HG02798 (cell line): ENCODE measurements at regions not wholly inside any gene's neighbourhood (a gene's known extent, or its start where the extent isn't known, plus 50 kb on each side); places are given as distances from the start of the nearest gene placed in this dataset.

Experiments used
- ATAC-seq: cut with Tn5 transposase; IDR thresholded peaks from one replicate; pipeline ENCODE4 v1.9.1; 2021; ENCODE audit warnings: mild to moderate bottlenecking; ENCODE audit not compliant: unreplicated experiment, poor library complexity

DNA sequence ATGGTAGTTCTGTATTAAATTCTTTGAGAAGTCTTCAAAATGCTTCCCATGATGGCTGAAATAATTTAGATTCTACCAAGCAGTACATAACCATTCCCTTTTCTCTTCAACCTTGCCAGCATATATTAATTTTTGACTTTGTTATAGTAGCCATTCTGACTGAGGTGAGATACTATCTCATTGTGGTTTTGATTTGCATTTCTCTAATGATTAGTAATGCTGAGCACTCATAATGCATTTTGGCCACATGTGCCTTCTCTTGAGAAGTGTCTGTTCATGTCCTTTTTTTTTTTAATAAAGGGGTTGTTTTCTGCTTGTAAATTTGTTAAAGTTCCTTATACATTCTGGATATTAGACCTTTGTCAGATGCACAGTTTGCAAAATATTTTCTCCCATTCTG, 173.9 kb downstream of the CALCRL start:
- ATAC-seq = no peak

DNA sequence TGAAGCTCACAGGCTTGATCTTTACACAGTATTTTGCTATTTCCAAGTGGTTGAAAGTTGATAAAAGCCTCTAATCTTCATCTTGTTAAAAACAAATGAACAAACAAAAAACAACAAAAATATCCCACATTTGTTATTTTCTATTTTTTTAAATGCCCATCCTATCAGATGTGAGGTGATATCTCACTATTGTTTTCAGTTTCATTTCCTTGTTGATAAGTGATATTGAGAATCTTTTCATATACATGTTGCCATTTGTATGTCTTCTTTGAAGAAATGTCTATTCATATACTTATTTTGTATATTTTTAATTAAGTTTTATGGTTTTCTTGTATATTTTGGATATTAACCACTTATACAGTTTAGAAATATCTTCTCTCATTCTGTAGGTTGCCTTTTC, 175.8 kb downstream of the CALCRL start:
- ATAC-seq = no peak

DNA sequence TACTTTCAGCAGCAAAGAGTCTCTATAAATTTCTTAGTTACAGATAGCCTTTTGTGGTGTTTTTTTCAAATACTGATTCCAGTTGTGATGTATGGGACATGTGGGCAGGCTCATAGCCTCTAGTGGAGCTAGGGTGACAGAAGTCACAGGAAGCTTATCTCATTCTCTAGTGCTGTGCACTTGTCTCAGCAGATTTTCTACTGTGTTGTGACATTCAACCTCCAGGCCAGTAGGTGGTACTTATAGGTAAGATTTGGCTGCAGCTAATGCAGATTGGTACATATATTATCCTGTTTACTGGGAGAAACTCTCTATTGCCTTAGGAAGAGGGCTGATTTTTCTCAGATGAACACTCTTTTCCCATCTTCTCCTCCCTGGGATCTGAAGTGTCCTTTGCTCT, 176.2 kb downstream of the CALCRL start:
- no peak for ATAC-seq

DNA sequence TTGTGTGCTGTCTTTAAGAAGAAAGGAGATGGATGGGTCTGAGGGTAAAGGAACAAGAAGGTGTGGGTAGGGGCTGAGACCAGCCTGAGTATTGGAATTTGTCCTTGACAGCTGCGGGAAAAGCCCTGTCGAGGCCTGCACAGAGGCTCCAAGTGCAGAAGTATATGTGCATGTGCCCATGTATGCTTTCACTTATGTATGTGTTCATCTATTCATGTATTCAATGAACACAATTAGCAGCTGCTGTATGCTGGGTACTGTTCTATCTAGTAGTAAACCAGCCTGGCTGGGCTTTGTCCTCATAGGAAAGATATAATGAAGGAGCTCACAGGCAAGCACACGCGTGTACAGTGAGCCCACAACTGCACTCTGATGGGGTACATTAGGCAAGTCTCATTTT, 181.4 kb downstream of the CALCRL start:
- no peak for ATAC-seq

DNA sequence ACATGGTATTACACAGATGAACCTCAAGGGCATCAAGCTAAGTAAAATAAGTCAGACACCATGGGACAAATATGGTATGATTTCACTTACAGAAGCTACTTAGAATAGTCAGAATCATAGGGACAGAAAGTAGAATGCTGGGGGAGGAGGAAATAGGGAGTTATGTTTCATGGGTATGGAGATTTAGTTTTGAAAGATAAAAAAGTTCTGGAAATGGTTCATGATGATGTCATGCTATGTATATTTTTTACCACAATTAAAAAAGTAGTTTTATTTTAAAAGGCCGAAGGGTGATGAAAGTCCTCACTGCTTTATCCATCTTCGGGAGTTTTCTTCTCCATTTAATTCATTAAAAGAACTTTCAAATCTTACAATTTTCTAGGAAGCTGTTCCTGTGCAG, 181.9 kb downstream of the CALCRL start:
- ATAC-seq = no peak

DNA sequence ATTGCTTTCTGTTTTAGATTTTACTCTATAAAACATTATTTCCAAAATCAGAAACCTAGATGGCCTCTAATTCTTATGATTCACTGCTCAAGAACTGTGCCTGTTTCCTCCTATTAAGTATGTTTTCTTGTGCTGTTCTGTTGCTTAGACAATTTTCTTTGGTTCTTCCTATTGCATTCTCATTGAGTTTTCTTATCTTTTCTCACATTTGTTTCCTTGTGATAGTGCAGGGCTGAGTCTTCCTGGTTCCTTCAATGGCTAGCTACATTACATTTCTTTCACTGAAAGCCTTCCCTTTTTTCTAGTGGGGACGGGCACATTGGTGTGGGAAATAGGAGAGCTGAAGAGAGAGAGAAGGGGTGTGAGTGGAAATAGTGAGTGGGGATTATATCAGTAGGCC, 183.4 kb downstream of the CALCRL start:
- ATAC-seq = no peak

DNA sequence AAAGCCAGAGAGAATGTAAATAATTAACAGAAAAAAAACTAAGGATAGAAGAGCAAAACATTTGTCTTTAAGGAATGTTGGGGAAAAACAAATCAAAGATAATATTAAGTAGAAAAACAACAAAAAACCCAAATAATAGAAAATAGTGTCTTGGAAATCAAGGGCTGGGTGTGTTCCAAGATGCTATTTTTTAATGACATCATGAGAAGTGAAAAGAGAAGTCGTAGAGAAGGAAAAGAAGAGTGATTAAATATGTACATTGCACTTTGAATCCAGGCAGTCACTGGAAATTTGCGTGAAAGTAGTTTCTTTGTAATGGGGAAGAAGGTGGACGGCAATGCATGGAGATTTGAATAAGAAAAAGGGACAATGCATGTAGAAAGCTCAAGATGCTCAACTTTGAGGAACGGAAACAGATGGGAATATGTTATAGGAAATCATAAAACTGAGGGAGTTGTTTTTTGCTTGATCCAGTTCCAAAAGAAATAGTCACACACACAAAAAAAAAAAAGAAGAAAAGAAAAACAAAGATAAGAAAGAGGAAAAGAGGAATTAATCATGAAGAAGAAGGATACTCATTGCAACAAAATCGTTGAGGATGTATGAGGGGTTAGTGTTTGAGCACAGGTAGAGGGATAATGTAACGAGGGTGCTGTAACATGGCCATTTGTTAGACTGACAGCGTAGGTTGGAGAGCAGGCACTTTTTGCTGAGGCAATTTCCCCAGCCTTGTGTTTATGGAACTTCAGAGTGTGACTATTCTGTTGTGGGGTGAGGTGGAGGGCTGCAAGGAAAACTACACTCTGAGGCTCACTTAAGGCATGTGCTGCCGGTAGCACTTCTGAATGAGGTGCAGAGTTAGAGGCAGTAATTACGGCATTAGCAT, 184.1 kb downstream of the CALCRL start:
- no peak for ATAC-seq

DNA sequence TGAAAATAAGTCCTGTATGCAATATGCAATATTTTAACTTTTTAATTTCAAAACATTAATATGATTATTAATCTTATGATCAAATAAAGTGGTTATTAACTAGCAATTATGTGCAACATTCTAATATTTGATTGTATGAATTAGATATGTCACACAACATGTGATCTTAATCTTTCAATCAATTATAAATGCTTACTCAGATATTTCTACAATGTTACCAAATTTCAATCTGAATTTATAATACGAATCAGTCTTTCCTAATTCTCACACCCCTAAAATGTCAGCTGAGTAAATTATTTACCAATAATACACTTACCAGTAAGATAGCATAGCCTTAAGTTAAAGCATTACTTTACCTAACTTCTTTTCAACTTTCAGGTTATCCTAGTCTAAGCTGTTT, 186.3 kb downstream of the CALCRL start:
- ATAC-seq = no peak

DNA sequence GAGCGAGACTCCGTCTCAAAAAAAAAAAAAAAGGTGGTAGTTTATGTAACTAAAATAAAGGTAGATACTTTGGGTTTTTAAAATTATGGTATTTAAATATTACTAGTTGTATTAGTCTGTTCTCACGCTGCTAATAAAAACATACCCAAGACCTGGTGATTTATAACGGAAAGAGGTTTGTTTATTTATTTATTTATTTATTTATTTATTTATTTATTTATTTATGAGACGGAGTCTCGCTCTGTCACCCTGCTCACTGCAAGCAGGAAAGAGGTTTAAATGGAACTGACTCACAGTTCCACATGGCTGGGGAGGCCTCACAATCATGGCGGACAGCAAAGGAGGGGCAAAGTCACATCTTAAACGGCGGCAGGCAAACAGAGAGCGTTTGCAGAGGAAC, 196.0 kb downstream of the CALCRL start:
- ATAC-seq = no peak

DNA sequence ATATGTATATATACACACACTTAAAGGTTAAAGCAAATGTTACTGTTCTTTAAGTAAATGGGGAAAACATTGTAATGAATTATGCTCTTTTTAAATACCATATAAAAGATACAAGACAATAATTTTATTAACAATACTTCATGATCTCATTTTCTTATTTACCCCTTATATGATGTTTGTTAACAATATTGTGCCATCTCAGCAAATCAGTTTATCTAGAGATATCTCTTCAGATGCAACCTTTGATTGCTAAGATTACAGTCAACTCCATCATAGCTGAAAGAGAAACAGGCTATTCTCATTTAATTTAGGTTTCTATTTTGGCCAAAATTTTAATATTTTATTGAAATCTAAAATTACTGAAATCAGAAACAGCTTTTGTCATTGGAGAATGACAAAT, 197.9 kb downstream of the CALCRL start:
- no peak for ATAC-seq

DNA sequence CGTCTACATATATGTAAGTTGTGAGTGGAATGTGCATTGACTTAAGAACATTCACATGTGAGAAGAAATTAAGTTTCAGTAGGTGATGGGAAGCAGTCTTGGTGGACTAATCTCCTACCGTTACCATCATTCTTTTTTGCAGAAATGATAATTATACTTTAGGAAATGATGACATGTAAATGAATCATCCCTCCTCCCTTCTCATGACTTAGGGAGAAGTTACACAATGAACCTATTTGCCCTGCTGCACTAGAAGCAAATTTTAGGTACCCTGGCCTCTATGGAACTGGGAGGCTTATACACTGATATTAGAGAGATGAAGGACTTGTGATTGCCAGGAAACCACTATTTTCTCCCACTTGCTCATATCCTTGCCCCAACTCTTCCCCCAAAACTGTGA, 214.2 kb downstream of the CALCRL start:
- ATAC-seq = no peak

DNA sequence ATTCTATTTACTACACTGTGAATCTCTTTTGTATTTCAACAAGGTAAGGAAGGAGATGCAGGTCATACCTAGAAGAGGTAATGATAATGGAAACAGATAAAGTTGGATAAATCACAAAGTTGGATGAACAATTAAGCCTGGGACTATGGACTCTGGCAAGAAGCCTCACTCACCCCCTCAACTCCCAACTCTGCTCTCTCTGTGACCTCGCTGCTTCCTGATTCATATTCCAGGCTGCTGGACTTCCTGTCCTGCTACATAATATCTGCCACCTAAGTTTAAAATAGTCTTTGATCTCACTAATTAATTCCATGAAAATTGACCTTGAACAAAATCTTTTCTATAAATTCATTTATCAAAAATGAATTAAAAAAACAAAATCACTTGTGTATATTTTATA, 215.3 kb downstream of the CALCRL start:
- ATAC-seq = no peak

DNA sequence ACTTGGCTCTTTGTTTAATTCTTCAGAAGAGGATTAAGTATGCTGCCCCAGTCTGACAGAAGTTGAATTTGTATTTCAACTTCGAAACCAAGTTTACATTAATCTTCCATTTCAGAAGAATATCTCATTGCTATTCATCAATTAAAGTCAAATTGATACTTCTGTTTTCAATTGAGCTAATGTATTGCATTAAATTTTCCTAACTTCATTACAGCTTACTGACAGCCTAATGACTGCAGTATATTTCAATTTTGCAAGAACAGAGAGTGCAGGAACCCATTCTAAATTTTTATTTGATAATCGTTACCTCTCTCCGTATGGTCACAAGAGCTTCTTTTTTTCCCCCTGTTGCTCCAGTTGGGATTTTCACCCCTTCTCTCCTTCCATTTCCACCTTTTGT, 218.0 kb downstream of the CALCRL start:
- ATAC-seq = no peak

DNA sequence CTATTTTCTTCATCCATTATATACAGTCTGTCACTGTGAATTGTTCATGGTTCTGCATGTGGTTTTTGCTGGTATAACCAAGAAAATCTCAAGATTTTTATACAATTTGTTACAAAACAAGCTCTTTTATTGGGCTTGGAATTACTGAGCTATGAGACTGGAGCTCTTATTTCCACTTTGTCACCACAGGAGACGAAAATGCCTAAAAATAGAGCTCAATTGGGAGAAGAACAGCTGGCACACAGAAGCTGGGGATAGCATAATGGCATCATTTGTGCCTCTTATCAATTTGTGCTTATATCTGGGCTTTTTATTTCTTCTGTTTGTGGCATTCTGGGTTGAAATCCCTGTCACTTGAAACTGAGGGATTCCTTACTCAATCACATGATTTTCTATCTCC, 219.1 kb downstream of the CALCRL start:
- no peak for ATAC-seq

DNA sequence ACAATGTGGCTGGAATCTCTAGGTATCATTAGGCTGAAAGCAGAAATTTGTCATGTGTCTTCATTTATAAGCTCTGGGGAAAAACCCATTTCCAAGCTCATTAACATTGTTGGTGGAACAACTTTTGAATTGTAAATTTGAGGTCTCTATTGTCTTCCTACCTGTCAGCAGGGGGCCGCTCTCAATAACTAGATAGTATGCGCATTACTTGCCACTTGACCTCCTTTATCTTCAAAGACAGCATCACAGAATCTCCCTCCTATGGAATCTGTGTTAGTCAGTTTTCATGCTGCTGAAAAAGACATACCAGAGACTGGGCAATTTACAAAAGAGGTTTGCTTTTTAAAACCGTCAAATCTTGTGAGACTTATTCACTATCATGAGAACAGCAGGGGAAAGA, 223.1 kb downstream of the CALCRL start:
- ATAC-seq = no peak

DNA sequence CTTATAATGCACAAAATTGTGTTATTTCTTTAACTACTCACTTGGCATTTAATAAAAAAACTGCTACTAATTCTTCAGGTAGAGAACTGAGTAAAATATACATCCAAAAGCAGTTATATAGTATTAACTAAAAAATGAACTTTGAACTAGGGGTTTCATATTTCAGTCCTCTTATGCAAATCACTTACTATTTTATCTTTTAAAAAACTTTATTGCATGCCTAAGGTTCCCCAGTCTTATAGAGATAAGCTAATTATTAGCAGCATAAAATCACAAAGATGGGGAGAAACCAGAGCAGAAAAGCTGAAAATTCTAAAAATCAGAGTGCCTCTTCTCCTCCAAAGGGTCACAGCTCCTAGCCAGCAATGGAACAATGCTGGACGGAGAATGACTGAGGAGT, 228.0 kb downstream of the CALCRL start:
- no peak for ATAC-seq

DNA sequence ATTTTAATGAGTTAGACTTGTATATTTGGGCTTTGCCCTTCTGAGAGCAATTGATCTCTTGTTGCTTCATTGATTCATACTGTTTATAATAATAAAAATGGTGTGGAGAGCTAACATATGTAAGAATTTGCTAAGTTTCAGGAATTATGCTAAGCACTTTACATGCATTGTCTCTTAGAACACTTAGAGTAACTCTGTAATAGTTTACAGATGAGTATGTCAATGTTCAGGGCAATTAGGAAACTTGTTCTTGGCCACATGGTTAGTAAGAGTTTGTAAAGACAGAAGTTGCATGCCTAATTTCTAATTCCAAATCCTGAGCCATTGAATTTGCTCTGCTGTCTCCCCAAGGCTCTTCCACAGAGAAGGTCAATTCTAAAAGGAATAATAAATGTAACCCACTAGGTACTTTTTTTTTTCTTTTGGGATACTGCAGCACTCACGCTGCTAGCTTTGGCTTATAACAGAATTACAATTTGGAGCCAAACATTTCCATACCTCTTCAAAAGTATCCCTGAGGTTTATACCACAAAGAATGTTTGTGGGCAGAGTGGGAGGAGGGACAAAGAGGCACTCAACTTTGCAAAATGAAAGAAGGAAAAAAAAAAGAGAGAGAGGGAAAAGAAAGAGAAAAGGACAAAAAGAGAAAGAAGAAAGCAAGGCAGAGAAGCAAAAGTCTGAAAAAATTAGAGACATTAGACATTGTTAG, 232.4 kb downstream of the CALCRL start:
- no peak for ATAC-seq

DNA sequence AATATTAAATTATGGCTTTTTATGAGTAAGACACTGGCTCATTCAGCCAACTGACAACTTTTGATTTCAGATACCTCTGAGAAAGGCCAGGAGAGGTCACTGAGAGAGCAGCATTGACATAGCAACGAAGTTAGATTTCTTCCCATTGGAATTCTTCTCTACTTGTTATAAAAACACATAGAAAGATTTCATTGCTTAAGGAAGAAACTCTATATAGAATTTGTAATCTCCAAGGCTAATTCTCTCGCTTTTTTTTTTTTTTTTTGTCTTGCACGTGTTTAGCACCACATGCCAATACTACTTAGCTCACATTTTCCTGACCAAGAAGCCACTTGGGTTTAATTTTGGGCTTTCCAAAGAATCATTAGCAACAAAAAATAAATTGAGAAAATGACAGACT, 233.7 kb downstream of the CALCRL start:
- ATAC-seq = no peak

DNA sequence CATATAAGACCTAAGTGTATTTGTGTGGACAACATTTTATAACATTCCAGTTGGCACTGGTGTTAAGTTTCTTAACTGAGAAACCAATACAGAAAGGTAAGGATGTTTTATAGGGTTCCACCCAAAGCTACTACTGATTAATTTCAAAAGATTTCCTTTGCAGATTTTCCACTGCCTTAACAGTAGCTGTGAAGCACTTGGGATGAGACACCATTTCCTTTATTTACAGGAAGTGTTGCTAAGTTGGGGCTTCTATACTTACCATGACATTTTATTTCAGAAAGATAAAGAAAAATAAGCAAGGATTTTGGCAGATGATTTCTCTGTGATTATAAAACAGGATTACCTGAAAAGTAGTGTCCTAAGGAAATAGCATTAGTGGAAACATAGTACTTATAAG, 234.3 kb downstream of the CALCRL start:
- no peak for ATAC-seq

DNA sequence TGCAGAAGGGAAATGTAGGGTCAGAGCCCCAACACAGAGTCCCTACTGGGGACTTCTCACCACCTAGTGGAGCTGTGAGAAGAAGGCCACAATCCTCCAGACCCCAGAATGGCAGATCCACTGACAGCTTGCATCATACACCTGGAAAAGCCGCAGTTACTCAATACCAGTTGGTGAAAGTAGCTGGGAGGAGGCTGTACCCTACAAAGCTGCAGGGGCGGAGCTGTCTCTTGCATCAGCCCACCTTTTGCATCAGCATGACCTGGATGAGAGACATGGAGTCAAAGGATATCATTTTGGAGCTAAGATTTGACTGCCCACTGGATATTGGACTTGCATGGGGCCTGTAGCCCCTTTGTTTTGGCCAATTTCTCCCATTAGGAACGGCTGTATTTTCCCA, 237.3 kb downstream of the CALCRL start:
- ATAC-seq = no peak

DNA sequence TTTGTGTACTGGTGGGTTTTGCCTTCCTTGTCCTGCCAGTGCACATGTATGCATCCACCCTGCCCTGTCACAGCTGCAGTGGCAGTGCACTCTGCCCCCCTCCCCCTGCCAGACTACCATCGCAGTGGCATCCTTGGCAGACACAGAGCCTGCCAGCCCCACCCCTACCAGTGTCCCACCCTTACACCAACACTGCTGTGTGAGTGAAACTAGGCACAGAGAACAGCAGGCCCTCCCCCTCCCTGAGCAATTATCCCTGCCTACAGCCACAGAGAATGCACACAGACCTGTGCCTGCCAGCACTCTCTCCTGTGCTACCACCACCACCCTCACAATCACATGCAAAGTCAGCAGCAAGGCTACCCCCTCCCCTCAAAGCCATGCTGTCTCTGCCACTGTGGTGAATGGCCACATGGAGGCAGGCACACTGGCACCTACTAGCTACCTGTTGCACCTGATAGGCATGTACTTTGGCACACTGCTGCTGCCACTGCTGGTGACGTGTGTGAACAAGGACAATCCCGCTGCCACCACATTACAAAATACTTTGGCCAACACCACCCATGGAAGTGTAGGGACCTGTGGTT, 239.8 kb downstream of the CALCRL start:
- ATAC-seq = no peak

DNA sequence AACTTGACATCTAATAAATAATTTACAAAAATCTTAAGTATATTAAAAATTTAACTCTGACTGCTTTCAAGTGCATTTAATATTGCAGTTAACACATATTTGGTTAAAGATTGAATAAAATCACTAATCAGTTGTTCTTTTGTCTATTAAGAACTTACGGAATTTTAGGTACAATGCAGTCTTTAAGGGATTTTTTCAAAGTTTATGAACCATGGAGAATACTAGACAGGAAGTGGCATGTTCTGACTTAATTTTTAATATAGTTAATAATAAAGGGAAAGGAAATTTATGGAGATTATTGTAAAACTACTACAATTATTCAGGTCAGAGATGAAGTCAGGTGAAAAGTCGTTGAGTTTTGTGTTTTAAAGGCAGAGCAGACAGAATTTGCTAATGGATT, 240.9 kb downstream of the CALCRL start:
- no peak for ATAC-seq
